ENCODE measurements at regions not wholly inside any gene's neighbourhood (a gene's known extent, or its start where the extent isn't known, plus 50 kb on each side); places are given as distances from the start of the nearest gene placed in this dataset.

- TF ChIP-seq SAFB2 (IDR thresholded peaks at IDR 0.05; ENCODE audit: borderline replicate concordance, low read depth, low read length, severe bottlenecking), result no peak
- TF ChIP-seq HES1 (IDR thresholded peaks at IDR 0.05; ENCODE audit: low read depth), result no peak
- TF ChIP-seq MTA3 (IDR thresholded peaks at IDR 0.05; ENCODE audit: borderline replicate concordance), result no peak
- TF ChIP-seq ZNF445 (CRISPR knock-in tag; IDR thresholded peaks at IDR 0.05; ENCODE audit: low read depth), result no peak
Observed at GRCh38 chr14:44720707-44721106, 213.6 kb upstream of the FSCB start (continued).

DNA sequence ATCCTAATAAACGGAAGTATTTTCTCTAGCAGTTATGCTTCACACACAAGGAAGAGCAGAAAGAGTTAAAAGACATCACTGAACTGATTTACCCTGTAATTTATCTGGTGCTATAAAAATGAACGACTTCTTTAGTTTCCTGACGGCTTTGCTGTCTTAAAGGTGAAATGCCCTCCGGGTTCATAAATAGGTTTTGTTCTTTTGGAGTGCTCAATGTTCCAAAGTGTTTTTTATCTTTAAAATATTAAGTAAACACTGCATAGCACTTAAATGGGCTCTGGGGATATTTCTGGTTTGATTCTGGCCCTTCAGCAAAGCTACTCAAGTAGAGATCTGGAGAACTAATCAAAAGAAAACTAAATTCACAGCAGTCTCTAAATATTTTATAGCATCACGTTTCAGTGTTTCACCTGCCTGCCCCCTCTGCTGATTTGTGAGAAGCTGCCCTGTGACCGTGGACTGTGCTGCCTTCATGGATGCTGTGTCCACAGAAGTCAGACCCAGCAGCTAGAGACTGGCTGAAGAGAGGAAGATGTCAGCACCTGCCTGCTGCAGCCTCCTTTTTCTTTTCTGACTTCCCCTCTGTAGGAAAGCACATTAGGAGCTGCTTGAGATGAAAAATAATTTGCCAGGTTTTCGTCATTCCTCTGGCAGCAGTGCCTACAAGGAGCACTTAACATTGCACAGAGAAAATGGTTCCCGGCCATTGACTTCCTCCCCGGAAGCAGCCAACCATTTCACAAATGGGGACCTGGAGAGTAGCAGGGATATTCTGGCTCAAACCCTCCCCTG is 205.1 kb upstream of the FSCB start:
- H3K27me3 ChIP-seq (ENCODE audit: control insufficient read depth in 2 of 2, insufficient read depth in 2 of 2, low read length in 2 of 2), result no peaks in the 10 kb centered on the region
- no peak for FAIRE-seq
- no peaks in the 10 kb centered on the region for H3K79me2 ChIP-seq (ENCODE audit: control insufficient read depth, insufficient read depth, low read length)
- H3K9me3 ChIP-seq (replicated peaks; ENCODE audit: control insufficient read depth, insufficient read depth, low read depth, low read length), result no peaks in the 10 kb centered on the region
- H3K9me1 ChIP-seq (ENCODE audit: control insufficient read depth, insufficient read depth, low read length), result no peaks in the 10 kb centered on the region
- BruUV-seq (replicated peaks), result no TSS peak
- WGBS (ENCODE audit: insufficient coverage, low coverage, missing lambda C conversion rate), result 2% methylated on average over 8 of the region's 9 CpGs
- H3K36me3 ChIP-seq (ENCODE audit: control insufficient read depth, insufficient read depth, low read length), result no peaks in the 10 kb centered on the region
- no peaks in the 10 kb centered on the region for H3K4me1 ChIP-seq (replicated peaks in 1 of 2; ENCODE audit: control insufficient read depth in 2 of 2, insufficient read depth in 2 of 2, low read length in 2 of 2)
- H3K9ac ChIP-seq (ENCODE audit: insufficient read depth in 1 of 2, low read depth in 2 of 2, low read length in 2 of 2), result no peak overlapping the region
- ChIA-PET CTCF (ENCODE audit: low intra/inter-chr PET ratio) (no interaction called here), POLR2A (no interaction called here)
- DNase-seq (ENCODE audit: extremely low read depth in 1 of 4, low spot score in 3 of 4), result no peak
- H4K20me1 ChIP-seq (replicated peaks; ENCODE audit: control insufficient read depth, insufficient read depth, low read length), result no peaks in the 10 kb centered on the region
- no peak overlapping the region for H3K27ac ChIP-seq (ENCODE audit: extremely low read depth, low read depth, low read length)
- no peak overlapping the region for H3K4me2 ChIP-seq (ENCODE audit: insufficient read depth, low read length)
- in situ Hi-C loops (cut with MboI) (no loop called here), intact Hi-C loops (cut with micrococcal nuclease) (no loop called here)
- TF ChIP-seq GABPB1 (CRISPR knock-in tag; IDR thresholded peaks at IDR 0.05), result no peak
- no peak for TF ChIP-seq ZC3H8 (IDR thresholded peaks at IDR 0.05)
- no peak for TF ChIP-seq ZNF740 (CRISPR knock-in tag; IDR thresholded peaks at IDR 0.05)
- no peak for TF ChIP-seq ZNF740 (tag; IDR thresholded peaks at IDR 0.05)
- no peak for TF ChIP-seq FOS (IDR thresholded peaks at IDR 0.05; ENCODE audit: extremely low read depth, insufficient read length)
- TF ChIP-seq HIVEP1 (CRISPR knock-in tag; IDR thresholded peaks at IDR 0.05), result no peak
- no peak for TF ChIP-seq PML (IDR thresholded peaks at IDR 0.05; ENCODE audit: low read length)
- TF ChIP-seq SMAD3 (CRISPR knock-in tag; conservative IDR thresholded peaks at IDR 0.05), result no peak
- no peak for TF ChIP-seq MCM7 (IDR thresholded peaks at IDR 0.05)
- TF ChIP-seq HNRNPK (IDR thresholded peaks at IDR 0.05; ENCODE audit: low read depth, low read length, poor library complexity, severe bottlenecking), result no peak
- no peak for TF ChIP-seq ZNF507 (tag; conservative IDR thresholded peaks at IDR 0.05)
- TF ChIP-seq MEF2D (tag; conservative IDR thresholded peaks at IDR 0.05; ENCODE audit: low read depth), result no peak
- no peak for TF ChIP-seq HNRNPL (IDR thresholded peaks at IDR 0.05; ENCODE audit: low read depth, low read length)
- no peak for ATAC-seq
- no peak overlapping the region for H2AFZ ChIP-seq (ENCODE audit: low read depth, low read length)
- H3K4me3 ChIP-seq, result no peak overlapping the region

Data from K562 (cell line).